Upper lobe of left lung (tissue), 6 donors: ENCODE measurements at regions not wholly inside any gene's neighbourhood (a gene's known extent, or its start where the extent isn't known, plus 50 kb on each side); places are given as distances from the start of the nearest gene placed in this dataset.
"Not testable (repeated sequence)": the region's sequence is repeated elsewhere in the genome, so short reads cannot be mapped to it uniquely, and the experiment has no call there.

Experiments used
- ATAC-seq, 2 donors: fragments of 200-7000 bp; cut with Tn5 transposase; one replicate each; pipeline ENCODE4 v1.9.1; 2022; ENCODE audit warnings: mild to moderate bottlenecking in 2 of 2, moderate library complexity in 2 of 2; ENCODE audit not compliant: low FRiP score in 2 of 2
- DNase-seq, 2 donors: peaks; one replicate each; pipeline ENCODE4 v3.0.0-alpha.2; 2019 to 2020
- H3K27ac ChIP-seq, 4 donors: fragments of 200-600 bp; sonication (generic); one replicate each; pipeline ENCODE4 v1.5.1; 2016 to 2019
- H3K27me3 ChIP-seq, 4 donors: fragments of 200-600 bp; sonication (generic); one replicate each; pipeline ENCODE4 v1.5.1; 2017 to 2019
- H3K36me3 ChIP-seq, 4 donors: fragments of 200-600 bp; sonication (generic); one replicate each; pipeline ENCODE4 v1.5.1; 2016 to 2019
- H3K4me1 ChIP-seq, 4 donors: fragments of 200-600 bp; sonication (generic); one replicate each; pipeline ENCODE4 v1.5.1; 2018 to 2019
- H3K4me3 ChIP-seq, 4 donors: fragments of 200-600 bp; sonication (generic); one replicate each; pipeline ENCODE4 v1.5.1; 2017 to 2019; ENCODE audit warnings: mild to moderate bottlenecking in 2 of 4, moderate library complexity in 1 of 4
- H3K9me3 ChIP-seq, 4 donors: fragments of 200-600 bp; sonication (generic); one replicate each; pipeline ENCODE4 v1.5.1; 2018 to 2019
- CTCF ChIP-seq, 6 experiments: fragments of 450-650 bp in 4 of 6; fragments of 200-600 bp in 2 of 6; sonication (generic) in 2 of 6; IDR thresholded peaks; one replicate each; pipeline ENCODE4 v1.5.1; 2016 to 2019; ENCODE audit warnings: antibody characterized with exemption in 6 of 6
- EP300 ChIP-seq, 4 donors: sonication (generic); formaldehyde crosslinking; IDR thresholded peaks; one replicate each; pipeline ENCODE4 v1.5.1; 2017; ENCODE audit warnings: antibody characterized with exemption in 4 of 4, control low read depth in 2 of 4
- POLR2A ChIP-seq, 4 donors: fragments of 450-650 bp; IDR thresholded peaks; one replicate each; pipeline ENCODE4 v1.5.1; 2016 to 2017; ENCODE audit warnings: antibody characterized with exemption in 4 of 4, mild to moderate bottlenecking in 2 of 4
- POLR2AphosphoS5 ChIP-seq, 2 donors: sonication (generic); formaldehyde crosslinking; IDR thresholded peaks; one replicate each; pipeline ENCODE4 v1.5.1; 2017; ENCODE audit warnings: antibody characterized with exemption in 2 of 2
- WGBS, 2 donors: methylation state at CpG; one replicate each; pipeline ENCODE4 v1.1.5; 2017 to 2018; 5-methylcytosine and 5-hydroxymethylcytosine counted together
- donor health status: DM: no; HTN: no; CAD: no; lungs with moderate emphysema.
- donor health status: DM: no; HTN: yes; CAD: no; lungs with severe emphysema.

GRCh38 chr2:95722131-95722697, 130.4 kb downstream of the TRIM43 start:
- no peak for DNase-seq
- Histone ChIP-seq H3K27me3 (no peaks in the 10 kb centered on the region), H3K36me3 (no peaks in the 10 kb centered on the region), H3K27ac (no peak overlapping the region), H3K4me3 (no peak overlapping the region), H3K9me3 (no peaks in the 10 kb centered on the region), H3K4me1 (peaks cover 0 to 12% (median 5%) of the 10 kb centered on the region in 4 donors)
- WGBS, 2 donors, result 80 to 83% methylated on average over 11 of the region's 11 CpGs
- ATAC-seq, result no peak
- no peak for TF ChIP-seq POLR2A (IDR thresholded peaks at IDR 0.05)
- no peak for TF ChIP-seq CTCF (IDR thresholded peaks at IDR 0.05)
- no peak for TF ChIP-seq EP300 (IDR thresholded peaks at IDR 0.05)
- TF ChIP-seq POLR2AphosphoS5 (IDR thresholded peaks at IDR 0.05), result no peak

- H3K27ac ChIP-seq, H3K36me3 ChIP-seq, ATAC-seq, H3K9me3 ChIP-seq, H3K27me3 ChIP-seq, DNase-seq, H3K4me3 ChIP-seq: not testable (repeated sequence)
- 85 to 94% methylated on average over 4 of the region's 4 CpGs for WGBS, 2 donors
- H3K4me1 ChIP-seq, result peaks cover 0 to 14% (median 6%) of the 10 kb centered on the region in 4 donors
Observed at GRCh38 chr2:95723627-95724210, 131.9 kb downstream of the TRIM43 start.

DNA sequence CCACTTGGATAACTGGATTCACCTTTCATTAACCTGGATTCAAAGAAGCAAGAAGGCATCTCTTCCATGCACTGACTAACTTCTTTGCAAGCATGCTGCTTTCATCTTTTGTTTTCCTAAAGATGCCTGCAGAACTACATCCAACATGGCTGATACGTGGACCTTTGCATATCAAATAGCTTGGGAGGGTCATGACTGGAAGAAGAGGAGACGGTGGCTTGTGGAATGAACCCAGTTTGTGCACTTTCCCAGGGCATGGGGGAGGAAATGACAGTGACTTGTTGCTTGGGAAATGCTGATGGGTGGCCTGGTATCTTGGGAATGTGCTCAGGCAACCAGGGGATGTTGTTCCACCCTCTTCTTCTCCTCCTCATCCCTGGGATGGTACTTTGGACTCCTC, 133.4 kb downstream of the TRIM43 start:
- not testable (repeated sequence) for H3K9me3 ChIP-seq, H3K36me3 ChIP-seq, H3K4me3 ChIP-seq, DNase-seq, H3K27ac ChIP-seq, H3K27me3 ChIP-seq, ATAC-seq
- peaks cover 0 to 10% (median 5%) of the 10 kb centered on the region in 4 donors for H3K4me1 ChIP-seq
- 68 to 93% methylated on average over 2 of the region's 2 CpGs for WGBS, 2 donors

- not testable (repeated sequence) for ATAC-seq, H3K4me3 ChIP-seq, H3K9me3 ChIP-seq, H3K4me1 ChIP-seq, DNase-seq, H3K27ac ChIP-seq, H3K36me3 ChIP-seq, H3K27me3 ChIP-seq
- 100% methylated on average over 1 of the region's 1 CpG for WGBS, 2 donors
Observed at GRCh38 chr2:95725677-95726076, 133.9 kb downstream of the TRIM43 start.

DNA sequence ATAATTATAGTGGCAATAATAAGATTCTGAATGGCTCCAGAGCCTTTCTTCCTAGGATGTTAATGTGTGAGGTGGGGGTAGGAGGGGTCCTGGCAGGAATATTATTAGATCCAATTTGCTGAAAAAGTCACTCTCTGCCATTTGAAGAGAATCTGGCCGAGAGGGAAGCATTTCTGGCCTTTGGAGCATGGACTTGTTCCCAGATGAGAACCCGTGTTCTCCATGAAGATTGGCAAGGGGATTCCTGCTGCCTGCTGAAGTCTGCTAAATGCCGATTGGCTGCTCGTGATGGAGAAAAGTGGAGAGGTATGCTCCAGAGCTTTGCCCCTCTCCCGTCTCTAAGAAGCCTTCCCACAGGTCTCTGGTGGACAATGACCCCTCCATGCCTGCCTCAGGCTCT, 135.6 kb downstream of the TRIM43 start:
- not testable (repeated sequence) for H3K27ac ChIP-seq, H3K4me3 ChIP-seq, ATAC-seq, H3K27me3 ChIP-seq, H3K36me3 ChIP-seq, H3K9me3 ChIP-seq, DNase-seq, H3K4me1 ChIP-seq
- 86 to 88% methylated on average over 4 to 5 of the region's 5 CpGs for WGBS, 2 donors

DNA sequence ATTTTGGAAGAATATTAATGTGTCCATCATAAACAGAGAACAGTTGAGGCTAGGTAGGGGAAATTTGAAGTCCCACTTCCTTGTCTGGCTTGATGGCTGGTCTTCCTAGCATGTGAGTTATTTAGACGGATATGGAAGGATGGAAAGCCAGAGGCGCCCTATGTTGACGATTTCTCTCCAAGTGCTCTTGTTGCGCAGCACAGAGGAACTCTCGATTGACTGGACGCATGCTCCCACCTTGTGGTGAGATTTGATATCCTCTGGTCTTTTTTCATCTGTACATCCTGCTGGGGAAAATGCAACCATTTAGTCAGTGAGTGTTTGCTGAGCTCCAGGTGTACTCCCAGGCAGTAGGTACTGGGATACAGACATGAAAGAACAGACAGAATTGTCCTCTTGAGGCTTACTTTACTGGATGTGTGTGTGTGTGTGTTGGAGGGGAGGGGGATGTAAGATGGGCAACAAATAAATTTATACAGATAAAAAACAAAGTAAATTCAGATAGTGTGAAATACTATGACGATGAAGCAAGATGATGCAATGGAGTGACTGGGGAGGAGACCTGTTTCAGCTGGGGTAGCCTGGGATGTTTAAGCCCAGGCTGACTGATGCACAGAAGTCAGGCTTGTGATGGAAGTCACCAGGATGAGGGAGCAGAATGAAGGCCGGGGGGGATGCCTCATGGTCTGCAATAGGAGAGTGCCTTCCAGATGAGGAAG, 137.2 kb downstream of the TRIM43 start:
- DNase-seq, result peak in 1 of 2 donors; percentile 77
- peaks cover 0 to 4% (median 2%) of the 10 kb centered on the region in 4 donors for H3K4me1 ChIP-seq
- H3K9me3 ChIP-seq, result no peaks in the 10 kb centered on the region
- no peaks in the 10 kb centered on the region for H3K27me3 ChIP-seq
- H3K4me3 ChIP-seq, result no peak overlapping the region
- no peak overlapping the region for H3K27ac ChIP-seq
- no peaks in the 10 kb centered on the region for H3K36me3 ChIP-seq
- 17 to 23% methylated on average over 8 of the region's 8 CpGs for WGBS, 2 donors
- TF ChIP-seq CTCF (IDR thresholded peaks at IDR 0.05) (peak; percentile 42 to 86 (median 66)), EP300 (IDR thresholded peaks at IDR 0.05) (no peak)
- peak; percentile 92 to 94 for ATAC-seq

GRCh38 chr2:95729597-95729955, 137.8 kb downstream of the TRIM43 start:
- no peak overlapping the region for H3K4me3 ChIP-seq
- no peak for TF ChIP-seq POLR2AphosphoS5 (IDR thresholded peaks at IDR 0.05)
- TF ChIP-seq POLR2A (IDR thresholded peaks at IDR 0.05), result no peak
- no peak for TF ChIP-seq EP300 (IDR thresholded peaks at IDR 0.05)
- no peak for TF ChIP-seq CTCF (IDR thresholded peaks at IDR 0.05)
- no peaks in the 10 kb centered on the region for H3K27me3 ChIP-seq
- WGBS, 2 donors, result 93 to 100% methylated on average over 2 of the region's 2 CpGs
- H3K4me1 ChIP-seq, result peaks cover 0 to 4% (median 2%) of the 10 kb centered on the region in 4 donors
- DNase-seq (no peak), ATAC-seq (no peak)
- no peak overlapping the region for H3K27ac ChIP-seq
- H3K9me3 ChIP-seq, result no peaks in the 10 kb centered on the region
- no peaks in the 10 kb centered on the region for H3K36me3 ChIP-seq
